Erythroblast (primary cell): ENCODE measurements at regions not wholly inside any gene's neighbourhood (a gene's known extent, or its start where the extent isn't known, plus 50 kb on each side); places are given as distances from the start of the nearest gene placed in this dataset.

ENCODE experiments used
- GATA1 ChIP-seq: IDR thresholded peaks from 2 replicates; pipeline ENCODE4 v1.6.1; 2011; ENCODE audit warnings: low read depth, mild to moderate bottlenecking, control low read depth, low read length, moderate library complexity
- POLR2A ChIP-seq: IDR thresholded peaks from 2 replicates; pipeline ENCODE4 v1.6.1; 2011; ENCODE audit warnings: mild to moderate bottlenecking, low read length

DNA sequence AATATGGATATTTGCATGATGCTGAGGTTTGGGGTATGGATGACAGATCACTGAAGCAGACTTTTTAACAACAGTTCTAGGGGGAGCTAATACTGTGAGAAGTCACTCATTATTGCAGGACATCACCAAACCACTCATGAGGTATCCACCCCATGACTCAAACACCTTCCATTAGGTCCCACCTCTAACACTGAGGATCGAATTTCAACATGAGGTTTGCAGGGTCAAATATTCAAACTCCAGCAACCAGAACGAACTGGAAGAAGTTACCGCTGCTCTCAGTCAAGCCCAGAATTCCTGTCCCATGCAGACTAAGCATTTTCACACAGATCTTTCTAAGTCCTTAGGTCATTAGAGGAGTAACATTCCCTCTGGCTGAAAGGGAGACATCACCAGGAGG lies 758.9 kb downstream of the UQCRFS1 start:
- TF ChIP-seq POLR2A (no peak), GATA1 (no peak)
